NCI-H1105 treated with DMSO at 0.1 percent for 48 hours (cell line): ENCODE measurements at regions not wholly inside any gene's neighbourhood (a gene's known extent, or its start where the extent isn't known, plus 50 kb on each side); places are given as distances from the start of the nearest gene placed in this dataset.

Experiments used
- DNase-seq: peaks from one replicate; lab custom pipeline; 2025; lab: John Stamatoyannopoulos, UW

- DNase-seq, result no peak
Measured at GRCh38 chr5:124584991-124585715, 161.3 kb downstream of the ZNF608 start.

GRCh38 chr5:124583469-124584350 lies 162.7 kb downstream of the ZNF608 start:
- DNase-seq, result no peak

DNA sequence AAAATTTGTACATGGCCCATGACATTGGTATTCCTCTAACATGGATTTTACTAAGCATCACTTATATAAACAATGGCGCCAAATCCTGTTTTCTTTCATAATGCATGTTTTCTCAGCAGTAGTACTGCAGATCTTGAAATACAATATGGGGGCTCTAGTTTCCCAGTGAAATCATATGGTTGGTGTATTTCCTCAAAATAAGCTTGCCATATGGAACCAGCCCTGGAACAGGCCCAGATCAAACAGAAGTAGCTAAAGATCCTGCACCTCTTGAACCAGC lies 163.9 kb downstream of the ZNF608 start:
- DNase-seq, result no peak

DNA sequence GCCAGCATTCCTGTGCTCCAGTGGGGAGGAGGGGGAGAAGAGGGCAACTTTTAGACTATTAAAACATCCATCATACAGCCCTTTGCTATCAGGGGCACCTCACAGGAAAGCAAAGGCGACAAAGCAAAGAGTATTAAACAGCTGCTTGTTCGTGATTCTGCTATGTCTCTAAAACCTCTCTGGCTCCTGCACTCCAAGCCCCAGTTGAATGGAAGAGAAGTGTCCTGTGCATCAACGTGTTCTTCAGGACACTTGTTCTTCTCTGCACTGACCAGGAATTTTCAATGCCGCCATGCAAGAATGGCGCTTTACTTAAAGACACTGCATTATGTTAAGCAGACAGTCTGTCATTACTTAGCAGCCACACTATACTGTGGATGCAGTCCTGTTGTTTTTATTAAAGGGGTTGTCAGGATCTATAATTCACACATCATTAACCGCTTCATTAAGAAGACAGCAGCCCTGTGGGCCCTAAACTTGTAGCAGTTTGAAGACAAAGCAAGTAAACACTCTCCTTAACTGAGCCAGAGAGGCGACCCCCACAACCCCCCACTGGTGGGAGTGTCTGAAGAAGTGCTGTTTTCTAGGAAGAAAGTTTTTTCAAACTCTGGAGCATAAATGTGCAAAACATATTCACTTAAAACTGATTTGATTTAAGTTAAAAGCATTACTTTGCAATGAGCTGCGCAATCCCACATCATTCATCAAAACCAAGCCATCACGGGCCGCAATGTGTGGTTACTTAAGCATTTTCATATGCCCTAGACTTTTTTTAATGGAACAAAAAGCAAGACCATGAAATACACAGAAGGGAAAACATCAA lies 164.5 kb downstream of the ZNF608 start:
- DNase-seq, result no peak

GRCh38 chr5:124580925-124581737 lies 165.3 kb downstream of the ZNF608 start:
- no peak for DNase-seq

GRCh38 chr5:124580512-124580911 lies 165.9 kb downstream of the ZNF608 start:
- DNase-seq, result no peak

GRCh38 chr5:124576848-124577409 lies 169.5 kb downstream of the ZNF608 start:
- no peak for DNase-seq

- no peak for DNase-seq
Measured at GRCh38 chr5:124575725-124576124, 170.7 kb downstream of the ZNF608 start.

DNA sequence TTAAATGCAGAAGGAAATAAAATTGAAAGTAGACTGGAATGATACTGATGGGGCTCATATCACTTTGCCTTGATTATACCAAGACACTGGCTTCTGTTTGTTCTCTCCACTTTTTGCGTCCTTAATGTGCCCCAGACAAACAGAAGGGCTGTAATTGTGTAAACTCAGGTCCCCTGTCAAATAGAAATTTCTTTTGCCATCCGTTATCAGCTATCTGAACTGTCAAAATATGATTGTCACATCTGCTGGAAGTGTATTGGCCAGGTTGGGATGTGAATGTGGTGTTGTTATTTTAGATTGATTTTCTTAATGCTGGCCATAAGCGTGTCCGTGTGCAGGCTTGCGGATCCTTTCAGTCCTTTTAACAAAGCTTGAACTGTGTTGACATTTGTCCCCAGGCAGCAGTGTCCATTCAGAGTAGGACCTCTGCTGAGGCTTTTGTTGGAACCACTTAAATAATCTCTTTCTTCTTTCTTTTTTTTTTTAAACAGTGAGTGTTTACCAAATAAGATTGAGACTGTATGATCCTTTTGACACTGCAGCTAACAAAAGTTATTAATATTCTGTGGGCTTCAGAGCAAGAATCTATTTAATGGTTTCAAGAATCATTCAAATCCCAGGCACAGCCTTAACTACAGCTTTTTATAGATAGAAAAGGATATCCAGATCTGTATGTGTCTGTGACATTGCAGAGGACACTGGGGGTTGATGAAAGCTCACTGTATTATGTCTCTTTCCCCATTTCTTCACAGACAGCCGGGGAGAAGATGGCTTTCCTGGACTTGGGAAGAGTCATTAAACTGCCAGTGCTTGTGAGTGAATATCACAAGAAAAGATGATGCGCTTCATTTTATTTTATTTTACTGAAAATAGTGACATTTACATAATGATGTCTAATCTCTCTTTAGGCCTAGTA lies 171.7 kb downstream of the ZNF608 start:
- no peak for DNase-seq

DNA sequence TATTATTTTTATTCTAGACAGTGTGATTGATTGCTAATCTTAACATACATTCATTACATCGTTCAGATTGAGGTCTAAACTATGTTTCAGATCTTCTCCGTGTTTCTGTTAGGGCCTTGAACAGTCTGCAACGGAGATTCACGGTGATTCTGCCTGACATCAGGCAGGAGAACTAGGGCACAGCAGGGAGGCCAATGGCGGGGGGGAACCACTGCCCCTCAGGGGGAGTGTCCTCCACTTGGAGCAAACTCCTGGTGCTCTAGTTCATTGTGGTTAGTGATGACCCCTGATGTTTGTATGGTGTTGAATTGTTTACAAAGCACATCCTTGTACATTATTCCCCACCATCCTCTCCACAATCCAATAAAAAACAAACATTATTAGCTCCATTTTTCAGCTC lies 173.5 kb downstream of the ZNF608 start:
- DNase-seq, result no peak

DNA sequence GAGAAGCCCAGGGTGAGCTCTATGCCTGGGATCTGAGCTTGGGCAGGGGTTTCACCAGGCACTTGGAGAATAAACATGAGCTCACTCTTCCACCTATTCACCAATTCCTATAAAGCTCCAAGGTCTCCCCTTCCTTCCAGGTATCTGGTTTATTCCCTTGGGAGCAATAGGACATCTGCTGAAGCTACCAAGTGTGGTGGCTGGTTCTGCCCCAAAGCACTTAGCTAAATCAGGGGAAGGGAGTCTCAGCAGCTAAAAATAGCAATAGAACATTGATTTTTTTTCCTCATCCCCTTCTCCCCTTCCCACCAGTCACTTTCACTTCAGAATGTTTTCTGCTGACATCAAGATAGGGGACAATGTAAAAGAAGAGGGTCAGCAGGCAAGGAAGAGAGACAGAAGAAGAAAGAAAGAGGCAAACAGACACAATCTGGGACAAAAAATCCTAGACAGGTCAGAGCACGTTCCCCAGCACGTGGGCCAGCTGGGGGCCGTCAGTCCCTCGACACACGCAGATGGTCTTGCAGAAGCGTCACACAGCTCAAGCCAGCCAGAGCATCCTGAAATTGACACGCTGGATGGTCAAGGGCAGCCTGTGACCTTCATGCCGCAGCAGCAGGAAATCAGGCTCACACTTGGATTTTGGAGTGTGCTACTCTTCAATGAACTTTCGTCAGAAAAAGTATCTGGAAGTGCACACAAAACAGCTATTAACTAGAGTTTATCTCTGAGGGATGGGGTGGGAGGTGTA lies 176.0 kb downstream of the ZNF608 start:
- no peak for DNase-seq

- DNase-seq, result no peak
Measured at GRCh38 chr5:124566875-124567450, 179.5 kb downstream of the ZNF608 start.

GRCh38 chr5:124561451-124561850 lies 185.0 kb downstream of the ZNF608 start:
- no peak for DNase-seq

DNA sequence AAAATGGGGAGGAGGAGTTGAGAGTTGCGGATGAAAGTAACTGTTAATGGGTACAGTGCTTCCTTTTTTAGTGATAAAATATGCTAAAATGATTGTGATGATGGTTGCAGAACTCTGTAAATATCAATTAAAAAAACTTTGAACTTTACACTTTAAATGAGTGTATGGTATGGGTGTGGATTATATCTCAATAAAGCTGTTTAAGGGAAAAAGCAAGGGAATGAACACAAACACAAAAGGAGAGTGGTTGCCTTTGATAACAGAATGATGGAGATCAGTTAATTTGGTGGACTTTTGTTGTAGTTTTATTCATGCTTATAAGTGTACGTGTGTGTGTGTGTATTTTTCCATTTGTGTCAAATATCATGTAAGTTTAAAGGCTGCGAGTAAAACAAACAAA lies 186.1 kb downstream of the ZNF608 start:
- no peak for DNase-seq

DNA sequence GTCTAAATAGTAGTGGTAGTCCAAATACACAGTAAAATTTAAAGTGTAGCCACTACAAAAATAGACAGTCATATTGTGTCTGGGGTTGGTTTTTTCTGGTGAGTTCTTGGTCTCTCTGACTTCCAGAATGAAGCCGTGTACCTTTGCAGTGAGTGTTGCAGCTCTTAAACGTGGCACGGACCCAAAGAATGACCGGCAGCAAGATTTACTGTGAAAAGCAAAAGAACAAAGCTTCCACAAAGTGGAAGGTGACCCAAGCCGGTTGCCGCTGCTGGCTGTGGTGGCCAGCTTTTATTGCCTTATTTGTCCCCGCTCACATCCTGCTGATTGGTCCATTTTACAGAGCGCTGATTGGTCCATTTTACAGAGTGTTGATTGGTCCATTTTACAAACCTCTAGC lies 188.7 kb downstream of the ZNF608 start:
- no peak for DNase-seq

GRCh38 chr5:124554746-124555578 lies 191.5 kb downstream of the ZNF608 start:
- no peak for DNase-seq

GRCh38 chr5:124553911-124554310 lies 192.5 kb downstream of the ZNF608 start:
- no peak for DNase-seq

DNA sequence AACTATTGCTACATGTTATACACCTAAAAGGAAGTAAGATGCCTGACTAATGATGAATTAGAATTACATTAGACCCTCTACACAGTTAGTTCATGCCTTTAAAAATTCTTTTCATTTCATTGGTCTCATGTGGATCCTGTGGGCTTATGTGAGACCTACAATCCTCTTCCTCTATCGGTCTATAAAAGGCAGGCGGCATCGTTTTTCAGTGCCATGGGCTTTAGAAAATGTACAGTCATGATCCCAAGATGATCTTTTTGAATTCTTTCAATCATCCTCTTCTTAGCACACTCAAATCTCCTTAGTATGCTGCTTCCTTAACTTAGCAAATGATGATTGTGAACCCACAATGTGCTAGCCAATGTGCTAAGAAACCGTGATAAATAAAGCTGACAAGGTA lies 193.9 kb downstream of the ZNF608 start:
- DNase-seq, result no peak

- no peak for DNase-seq
Measured at GRCh38 chr5:124551939-124552279, 194.5 kb downstream of the ZNF608 start.
